GM23338 (cell line): ENCODE measurements at regions not wholly inside any gene's neighbourhood (a gene's known extent, or its start where the extent isn't known, plus 50 kb on each side); places are given as distances from the start of the nearest gene placed in this dataset.

Experiments
- ATAC-seq: fragments of 200-7000 bp; cut with Tn5 transposase; 3 replicates; pipeline ENCODE4 v1.9.1; 2020
- DNase-seq: peaks from one replicate; pipeline ENCODE4 v3.0.0-alpha.2; 2015; ENCODE audit warnings: low spot score
- H2AFZ ChIP-seq: fragments of 200-600 bp; sonication (generic); 2 replicates; pipeline ENCODE4 v1.8.0; 2016; ENCODE audit warnings: antibody characterized with exemption, mild to moderate bottlenecking, moderate library complexity
- H3F3A ChIP-seq: fragments of 200-600 bp; sonication (generic); replicated peaks from 2 replicates; pipeline ENCODE4 v1.8.0; 2017; ENCODE audit warnings: antibody characterized with exemption, mixed run types, low read depth
- H3K27ac ChIP-seq: fragments of 200-600 bp; sonication (generic); 2 replicates; pipeline ENCODE4 v1.6.1; 2016; ENCODE audit warnings: low read depth
- H3K27me3 ChIP-seq: fragments of 200-600 bp; sonication (generic); 2 replicates; pipeline ENCODE4 v1.8.0; 2016; ENCODE audit warnings: mild to moderate bottlenecking, mixed run types, moderate library complexity; ENCODE audit not compliant: insufficient read depth
- H3K36me3 ChIP-seq: fragments of 200-600 bp; sonication (generic); 2 replicates; pipeline ENCODE4 v1.8.0; 2016; ENCODE audit warnings: mild to moderate bottlenecking; ENCODE audit not compliant: insufficient read depth
- H3K4me1 ChIP-seq: fragments of 200-600 bp; sonication (generic); 2 replicates; pipeline ENCODE4 v1.8.0; 2016; ENCODE audit warnings: mild to moderate bottlenecking, moderate library complexity; ENCODE audit not compliant: insufficient read depth
- H3K4me2 ChIP-seq: fragments of 200-600 bp; sonication (generic); 2 replicates; pipeline ENCODE4 v1.7.1; 2017; ENCODE audit warnings: mixed run types
- H3K4me3 ChIP-seq: fragments of 200-600 bp; sonication (generic); 2 replicates; pipeline ENCODE4 v1.6.1; 2016; ENCODE audit warnings: mixed run types
- H3K79me2 ChIP-seq: fragments of 200-600 bp; sonication (generic); replicated peaks from 2 replicates; pipeline ENCODE4 v1.8.0; 2017; ENCODE audit warnings: mild to moderate bottlenecking; ENCODE audit not compliant: insufficient read depth
- H3K9me2 ChIP-seq: fragments of 200-600 bp; sonication (generic); 2 replicates; pipeline ENCODE4 v1.8.0; 2017; ENCODE audit not compliant: insufficient read depth
- H4K20me1 ChIP-seq: fragments of 200-600 bp; sonication (generic); replicated peaks from 2 replicates; pipeline ENCODE4 v1.8.0; 2017; ENCODE audit warnings: mild to moderate bottlenecking; ENCODE audit not compliant: insufficient read depth
- H3K27ac Mint-ChIP-seq: 2 replicates; pipeline ENCODE4 v1.8.0; 2020; ENCODE audit warnings: inconsistent platforms, mild to moderate bottlenecking, moderate library complexity, mixed read lengths
- H3K27me3 Mint-ChIP-seq: 3 replicates; pipeline ENCODE4 v1.8.0; 2022; ENCODE audit warnings: low read depth, mild to moderate bottlenecking, moderate library complexity, mixed read lengths, inconsistent platforms; ENCODE audit not compliant: insufficient read depth, poor library complexity
- H3K36me3 Mint-ChIP-seq: 3 replicates; pipeline ENCODE4 v1.8.0; 2021; ENCODE audit warnings: low read depth, mild to moderate bottlenecking, inconsistent platforms, moderate library complexity, mixed read lengths
- H3K4me1 Mint-ChIP-seq: 3 replicates; pipeline ENCODE4 v1.8.0; 2020; ENCODE audit warnings: mild to moderate bottlenecking, inconsistent platforms, mixed read lengths
- H3K4me3 Mint-ChIP-seq: 3 replicates; pipeline ENCODE4 v1.8.0; 2021; ENCODE audit warnings: moderate library complexity, mild to moderate bottlenecking, inconsistent platforms, mixed read lengths
- H3K9me3 Mint-ChIP-seq: 3 replicates; pipeline ENCODE4 v1.8.0; 2020; ENCODE audit warnings: moderate library complexity, mild to moderate bottlenecking, inconsistent platforms, mixed read lengths
- CREB1 ChIP-seq: fragments of 250-450 bp; sonication (Bioruptor Pico); IDR thresholded peaks from 2 replicates; pipeline ENCODE4 v1.5.0; 2020; ENCODE audit warnings: low read depth, mild to moderate bottlenecking, moderate library complexity
- CTCF ChIP-seq, 2 experiments: fragments of 200-600 bp in 1 of 2; sonication (generic) in 1 of 2; conservative IDR thresholded peaks; 2 replicates each; pipeline versions ENCODE4 v1.5.1 to v1.6.1; 2016 to 2017; ENCODE audit warnings: antibody characterized with exemption in 2 of 2, low read depth in 2 of 2, mild to moderate bottlenecking in 2 of 2, moderate library complexity in 1 of 2
- EZH2phosphoT487 ChIP-seq: fragments of 200-600 bp; sonication (generic); IDR thresholded peaks from one replicate; pipeline ENCODE4 v1.8.1; 2018; ENCODE audit warnings: antibody characterized with exemption; ENCODE audit not compliant: unreplicated experiment
- NANOG ChIP-seq: IDR thresholded peaks from 2 replicates; pipeline ENCODE4 v1.6.1; 2016; ENCODE audit warnings: antibody characterized with exemption, borderline replicate concordance
- REST ChIP-seq: IDR thresholded peaks from one replicate; pipeline ENCODE4 v1.6.1; 2018; ENCODE audit warnings: antibody characterized with exemption; ENCODE audit not compliant: unreplicated experiment
- ZNF114 ChIP-seq: fragments of 250-450 bp; sonication (Bioruptor Pico); IDR thresholded peaks from 2 replicates; pipeline ENCODE4 v1.5.0; 2020; ENCODE audit warnings: mild to moderate bottlenecking, moderate library complexity
- ZNF462 ChIP-seq: fragments of 250-450 bp; sonication (Bioruptor Pico); IDR thresholded peaks from 2 replicates; pipeline ENCODE4 v1.5.0; 2020; ENCODE audit warnings: mild to moderate bottlenecking, moderate library complexity

GRCh38 chr10:44835300-44835699 is 75.8 kb upstream of the TMEM72 start (continued):
- TF ChIP-seq REST, result no peak
- TF ChIP-seq CTCF (conservative IDR thresholded peaks at IDR 0.05; ENCODE audit: low read depth in 2 of 2), result no peak
- no peak for TF ChIP-seq ZNF114

GRCh38 chr10:44843484-44843883 is 67.7 kb upstream of the TMEM72 start:
- H3K27me3 Mint-ChIP-seq, result peaks cover 4% of the 10 kb centered on the region
- no peaks in the 10 kb centered on the region for H3K9me2 ChIP-seq
- TF ChIP-seq CTCF (conservative IDR thresholded peaks at IDR 0.05; ENCODE audit: low read depth in 2 of 2) (no peak), EZH2phosphoT487 (no peak), CREB1 (CRISPR knock-in tag) (no peak), ZNF462 (no peak), NANOG (no peak)
- H3K36me3 Mint-ChIP-seq, result peaks cover 5% of the 10 kb centered on the region; the same call in 1 of the 3 replicates
- no peak overlapping the region for H3K4me3 Mint-ChIP-seq
- H3K4me1 Mint-ChIP-seq, result peaks cover 5% of the 10 kb centered on the region; the same call in 2 of the 3 replicates
- no peaks in the 10 kb centered on the region for H3K79me2 ChIP-seq
- DNase-seq (no peak), ATAC-seq (no peak)
- H3K27me3 ChIP-seq, result no peaks in the 10 kb centered on the region
- no peaks in the 10 kb centered on the region for H3F3A ChIP-seq
- H3K36me3 ChIP-seq, result no peaks in the 10 kb centered on the region
- H3K27ac Mint-ChIP-seq, result no peak overlapping the region
- peaks cover 6% of the 10 kb centered on the region; the same call in 1 of the 3 replicates for H3K9me3 Mint-ChIP-seq
- H3K4me2 ChIP-seq, result no peak overlapping the region
- H3K4me3 ChIP-seq, result no peak overlapping the region
- no peaks in the 10 kb centered on the region for H4K20me1 ChIP-seq
- H2AFZ ChIP-seq, result no peak overlapping the region
- no peaks in the 10 kb centered on the region for H3K4me1 ChIP-seq
- H3K27ac ChIP-seq, result no peak overlapping the region
